Sigmoid colon (tissue), 4 donors: ENCODE measurements at regions not wholly inside any gene's neighbourhood (a gene's known extent, or its start where the extent isn't known, plus 50 kb on each side); places are given as distances from the start of the nearest gene placed in this dataset.

ENCODE experiments used
- EP300 ChIP-seq, 4 donors: sonication (generic); formaldehyde crosslinking; IDR thresholded peaks; one replicate each; pipeline ENCODE4 v1.6.1; 2017; ENCODE audit warnings: antibody characterized with exemption in 4 of 4
- POLR2A ChIP-seq, 2 donors: fragments of 450-650 bp; IDR thresholded peaks; one replicate each; pipeline ENCODE4 v1.6.1; 2016; ENCODE audit warnings: antibody characterized with exemption in 2 of 2, mild to moderate bottlenecking in 2 of 2, moderate library complexity in 2 of 2
- POLR2AphosphoS5 ChIP-seq, 4 donors: sonication (generic); formaldehyde crosslinking; IDR thresholded peaks; one replicate each; pipeline ENCODE4 v1.6.1; 2017; ENCODE audit warnings: antibody characterized with exemption in 4 of 4
- TF ChIP-seq, protein P1 (sequence below), 4 experiments: fragments of 450-650 bp in 3 of 4; fragments of 200-600 bp in 1 of 4; IDR thresholded peaks; one replicate each; pipeline ENCODE4 v1.5.1; 2016 to 2019; ENCODE audit warnings: antibody characterized with exemption in 4 of 4, mild to moderate bottlenecking in 3 of 4, moderate library complexity in 2 of 4

DNA sequence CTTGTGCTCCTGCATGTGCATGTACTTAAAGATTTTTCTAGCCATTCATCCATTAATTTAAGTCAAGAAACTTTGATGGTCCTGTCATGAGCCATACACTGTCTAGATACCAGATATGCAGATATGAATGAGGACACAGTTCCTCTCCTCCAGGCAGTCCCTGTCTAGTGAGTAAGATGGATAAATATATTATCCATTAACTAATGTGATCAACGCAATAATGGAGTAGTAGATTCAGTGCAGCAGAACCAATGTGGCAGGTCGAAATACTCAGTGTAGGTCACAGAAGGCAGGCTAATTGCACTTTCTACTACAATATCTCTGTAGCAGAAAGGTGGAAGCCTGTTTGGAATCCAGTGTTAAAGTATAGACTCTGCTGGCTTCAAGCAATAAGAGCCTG is 112.5 kb downstream of the PCDH7 start:
- TF ChIP-seq, protein P1, sequence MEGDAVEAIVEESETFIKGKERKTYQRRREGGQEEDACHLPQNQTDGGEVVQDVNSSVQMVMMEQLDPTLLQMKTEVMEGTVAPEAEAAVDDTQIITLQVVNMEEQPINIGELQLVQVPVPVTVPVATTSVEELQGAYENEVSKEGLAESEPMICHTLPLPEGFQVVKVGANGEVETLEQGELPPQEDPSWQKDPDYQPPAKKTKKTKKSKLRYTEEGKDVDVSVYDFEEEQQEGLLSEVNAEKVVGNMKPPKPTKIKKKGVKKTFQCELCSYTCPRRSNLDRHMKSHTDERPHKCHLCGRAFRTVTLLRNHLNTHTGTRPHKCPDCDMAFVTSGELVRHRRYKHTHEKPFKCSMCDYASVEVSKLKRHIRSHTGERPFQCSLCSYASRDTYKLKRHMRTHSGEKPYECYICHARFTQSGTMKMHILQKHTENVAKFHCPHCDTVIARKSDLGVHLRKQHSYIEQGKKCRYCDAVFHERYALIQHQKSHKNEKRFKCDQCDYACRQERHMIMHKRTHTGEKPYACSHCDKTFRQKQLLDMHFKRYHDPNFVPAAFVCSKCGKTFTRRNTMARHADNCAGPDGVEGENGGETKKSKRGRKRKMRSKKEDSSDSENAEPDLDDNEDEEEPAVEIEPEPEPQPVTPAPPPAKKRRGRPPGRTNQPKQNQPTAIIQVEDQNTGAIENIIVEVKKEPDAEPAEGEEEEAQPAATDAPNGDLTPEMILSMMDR (IDR thresholded peaks at IDR 0.05), result no peak
- TF ChIP-seq POLR2A (IDR thresholded peaks at IDR 0.05) (no peak), POLR2AphosphoS5 (IDR thresholded peaks at IDR 0.05) (no peak), EP300 (IDR thresholded peaks at IDR 0.05) (no peak)
